Esophagus muscularis mucosa (tissue), 4 donors: ENCODE measurements at regions not wholly inside any gene's neighbourhood (a gene's known extent, or its start where the extent isn't known, plus 50 kb on each side); places are given as distances from the start of the nearest gene placed in this dataset.

Experiments used
- DNase-seq: peaks from one replicate; pipeline ENCODE4 v3.0.0-alpha.2; 2017; ENCODE audit errors: extremely low spot score
- H3K27ac ChIP-seq, 4 donors: fragments of 200-600 bp; sonication (generic); replicated peaks in 1 of 4; 1 replicate in 3 of 4; 2 replicates in 1 of 4; pipeline ENCODE4 v1.5.1; 2016 to 2019; ENCODE audit warnings: mild to moderate bottlenecking in 1 of 4
- H3K27me3 ChIP-seq, 4 donors: fragments of 200-600 bp; sonication (generic); one replicate each; pipeline versions ENCODE4 v1.5.1 to v1.6.0; 2016 to 2019
- H3K36me3 ChIP-seq, 4 donors: fragments of 200-600 bp; sonication (generic); one replicate each; pipeline ENCODE4 v1.5.1; 2016 to 2019
- H3K4me1 ChIP-seq, 4 donors: fragments of 200-600 bp; sonication (generic); one replicate each; pipeline ENCODE4 v1.5.1; 2016 to 2019
- H3K4me3 ChIP-seq, 4 donors: fragments of 200-600 bp; sonication (generic); 1 replicate in 2 of 4; 2 replicates in 2 of 4; pipeline ENCODE4 v1.5.1; 2016 to 2019; ENCODE audit warnings: mild to moderate bottlenecking in 4 of 4, moderate library complexity in 1 of 4
- H3K9me3 ChIP-seq, 4 donors: fragments of 200-600 bp; sonication (generic); 1 replicate in 3 of 4; 2 replicates in 1 of 4; pipeline ENCODE4 v1.5.1; 2016 to 2019
- EP300 ChIP-seq: sonication (generic); formaldehyde crosslinking; IDR thresholded peaks from one replicate; pipeline ENCODE4 v1.6.1; 2017; ENCODE audit warnings: antibody characterized with exemption
- POLR2A ChIP-seq: fragments of 450-650 bp; IDR thresholded peaks from one replicate; pipeline ENCODE4 v1.6.1; 2017; ENCODE audit warnings: antibody characterized with exemption, moderate library complexity, mild to moderate bottlenecking, low read depth
- POLR2AphosphoS5 ChIP-seq, 2 donors: sonication (generic); formaldehyde crosslinking; IDR thresholded peaks; one replicate each; pipeline ENCODE4 v1.6.1; 2017; ENCODE audit warnings: antibody characterized with exemption in 2 of 2
- WGBS: methylation state at CpG from one replicate; pipeline ENCODE4 v1.1.5; 2018; 5-methylcytosine and 5-hydroxymethylcytosine counted together
- intact Hi-C: fragments of 100-400 bp; cut with DNase I; formaldehyde crosslinking; loops from one replicate; pipeline ENCODE4 v1.15.1; 2023
- TF ChIP-seq, protein P1 (sequence below), 3 experiments: fragments of 200-600 bp in 2 of 3; fragments of 450-650 bp in 1 of 3; sonication (generic) in 2 of 3; IDR thresholded peaks; one replicate each; pipeline ENCODE4 v1.5.1; 2017 to 2019; ENCODE audit warnings: antibody characterized with exemption in 3 of 3, mild to moderate bottlenecking in 2 of 3, moderate library complexity in 1 of 3

GRCh38 chr18:37762076-37762621, 196.6 kb upstream of the CELF4 start:
- Histone ChIP-seq H3K27ac (no peak overlapping the region), H3K27me3 (no peaks in the 10 kb centered on the region), H3K4me3 (no peak overlapping the region), H3K9me3 (no peaks in the 10 kb centered on the region), H3K36me3 (no peaks in the 10 kb centered on the region), H3K4me1 (no peaks in the 10 kb centered on the region)
- TF ChIP-seq, protein P1, sequence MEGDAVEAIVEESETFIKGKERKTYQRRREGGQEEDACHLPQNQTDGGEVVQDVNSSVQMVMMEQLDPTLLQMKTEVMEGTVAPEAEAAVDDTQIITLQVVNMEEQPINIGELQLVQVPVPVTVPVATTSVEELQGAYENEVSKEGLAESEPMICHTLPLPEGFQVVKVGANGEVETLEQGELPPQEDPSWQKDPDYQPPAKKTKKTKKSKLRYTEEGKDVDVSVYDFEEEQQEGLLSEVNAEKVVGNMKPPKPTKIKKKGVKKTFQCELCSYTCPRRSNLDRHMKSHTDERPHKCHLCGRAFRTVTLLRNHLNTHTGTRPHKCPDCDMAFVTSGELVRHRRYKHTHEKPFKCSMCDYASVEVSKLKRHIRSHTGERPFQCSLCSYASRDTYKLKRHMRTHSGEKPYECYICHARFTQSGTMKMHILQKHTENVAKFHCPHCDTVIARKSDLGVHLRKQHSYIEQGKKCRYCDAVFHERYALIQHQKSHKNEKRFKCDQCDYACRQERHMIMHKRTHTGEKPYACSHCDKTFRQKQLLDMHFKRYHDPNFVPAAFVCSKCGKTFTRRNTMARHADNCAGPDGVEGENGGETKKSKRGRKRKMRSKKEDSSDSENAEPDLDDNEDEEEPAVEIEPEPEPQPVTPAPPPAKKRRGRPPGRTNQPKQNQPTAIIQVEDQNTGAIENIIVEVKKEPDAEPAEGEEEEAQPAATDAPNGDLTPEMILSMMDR (IDR thresholded peaks at IDR 0.05), result no peak
- no peak for TF ChIP-seq POLR2A
- TF ChIP-seq EP300, result no peak
- no peak for TF ChIP-seq POLR2AphosphoS5 (IDR thresholded peaks at IDR 0.05)
- peak; percentile 78 for DNase-seq
- 81% methylated on average over 6 of the region's 6 CpGs for WGBS
- intact Hi-C loops, result no loop called here

GRCh38 chr18:37754141-37754540, 188.5 kb upstream of the CELF4 start:
- DNase-seq, result no peak
- no peaks in the 10 kb centered on the region for H3K9me3 ChIP-seq
- intact Hi-C loops, result no loop called here

DNA sequence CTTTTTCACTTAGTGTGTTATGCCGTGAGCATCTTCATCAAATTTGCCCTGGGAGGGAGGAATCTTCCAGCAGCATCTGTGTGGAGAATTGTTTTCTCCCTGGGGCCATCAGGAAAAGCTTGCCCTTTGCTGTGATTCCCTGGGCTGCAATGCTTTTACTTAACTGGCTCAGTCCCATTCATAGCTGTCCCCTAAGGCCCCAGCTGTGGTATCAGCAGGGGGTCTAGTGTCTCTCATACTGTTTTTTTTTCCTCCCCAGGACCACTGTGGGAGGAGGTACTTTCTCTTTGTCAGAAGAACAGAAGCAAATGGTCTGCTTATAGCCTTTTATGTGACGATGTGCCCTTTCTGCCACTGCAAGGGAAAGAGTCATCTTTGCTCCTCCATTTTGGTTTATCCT, 176.8 kb upstream of the CELF4 start:
- Histone ChIP-seq H3K36me3 (no peaks in the 10 kb centered on the region), H3K27me3 (no peaks in the 10 kb centered on the region), H3K4me1 (no peaks in the 10 kb centered on the region), H3K27ac (no peak overlapping the region), H3K4me3 (no peak overlapping the region), H3K9me3 (no peaks in the 10 kb centered on the region)
- TF ChIP-seq POLR2AphosphoS5 (IDR thresholded peaks at IDR 0.05) (no peak), EP300 (no peak), POLR2A (no peak)
- TF ChIP-seq, protein P1 (IDR thresholded peaks at IDR 0.05), result no peak
- peak; percentile 47 for DNase-seq
- intact Hi-C loops, result no loop called here
- 63% methylated on average over 2 of the region's 2 CpGs for WGBS

More at GRCh38 chr18:37754141-37754540, 188.5 kb upstream of the CELF4 start:
- no peaks in the 10 kb centered on the region for H3K36me3 ChIP-seq
- H3K4me1 ChIP-seq, result no peaks in the 10 kb centered on the region
- H3K27me3 ChIP-seq, result no peaks in the 10 kb centered on the region
- H3K27ac ChIP-seq, result no peak overlapping the region
- H3K4me3 ChIP-seq, result no peak overlapping the region
- TF ChIP-seq, protein P1 (IDR thresholded peaks at IDR 0.05), result no peak
- TF ChIP-seq POLR2AphosphoS5 (IDR thresholded peaks at IDR 0.05), result no peak
- no peak for TF ChIP-seq POLR2A
- TF ChIP-seq EP300, result no peak

DNA sequence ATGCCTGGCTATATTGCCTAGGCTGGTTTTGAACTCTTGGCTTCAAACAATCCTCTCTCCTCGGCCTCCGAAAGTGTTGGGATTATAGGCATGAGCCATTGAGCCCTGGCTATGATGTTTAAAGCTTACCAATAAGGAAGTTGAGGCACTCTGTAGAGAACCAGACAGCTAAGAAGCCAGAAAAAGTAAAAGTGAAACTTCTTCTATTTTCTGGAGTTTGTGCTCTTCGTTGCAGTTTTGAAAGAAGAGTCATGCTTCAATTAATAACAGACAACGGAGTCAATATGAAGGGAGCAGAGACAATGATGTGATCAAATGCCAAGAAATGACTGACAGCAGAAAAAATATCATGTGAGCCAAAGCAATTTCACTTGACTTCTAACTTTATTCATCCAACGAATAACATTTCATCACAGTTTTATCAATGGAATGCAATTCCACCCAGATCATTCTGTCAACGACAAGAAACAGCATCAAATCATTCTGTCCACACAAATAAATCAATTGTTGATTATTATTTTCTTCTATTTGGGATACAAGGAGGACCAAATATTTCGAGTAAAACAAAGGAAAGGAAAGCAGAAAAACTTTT, 175.5 kb upstream of the CELF4 start:
- H3K4me3 ChIP-seq, result no peak overlapping the region
- intact Hi-C loops, result no loop called here
- TF ChIP-seq POLR2A (no peak), POLR2AphosphoS5 (IDR thresholded peaks at IDR 0.05) (no peak), EP300 (no peak)
- TF ChIP-seq, protein P1 (IDR thresholded peaks at IDR 0.05), result no peak
- H3K9me3 ChIP-seq, result no peaks in the 10 kb centered on the region
- no peak overlapping the region for H3K27ac ChIP-seq
- H3K36me3 ChIP-seq, result no peaks in the 10 kb centered on the region
- no peaks in the 10 kb centered on the region for H3K27me3 ChIP-seq
- no peaks in the 10 kb centered on the region for H3K4me1 ChIP-seq
- 73% methylated on average over 7 of the region's 7 CpGs for WGBS
- DNase-seq, result peak; percentile 47

- H3K9me3 ChIP-seq, result no peaks in the 10 kb centered on the region
- 77% methylated on average over 4 of the region's 4 CpGs for WGBS
- no peaks in the 10 kb centered on the region for H3K27me3 ChIP-seq
- intact Hi-C loops, result no loop called here
- no peak overlapping the region for H3K4me3 ChIP-seq
- DNase-seq, result peak; percentile 72
- H3K4me1 ChIP-seq, result no peaks in the 10 kb centered on the region
- no peaks in the 10 kb centered on the region for H3K36me3 ChIP-seq
- TF ChIP-seq, protein P1 (IDR thresholded peaks at IDR 0.05), result no peak
- TF ChIP-seq POLR2A, result no peak
- TF ChIP-seq POLR2AphosphoS5 (IDR thresholded peaks at IDR 0.05), result no peak
- TF ChIP-seq EP300, result no peak
- H3K27ac ChIP-seq, result no peak overlapping the region
These were observed 168.8 kb upstream of the CELF4 start for GRCh38 chr18:37734406-37734805.
